ENCODE measurements at regions not wholly inside any gene's neighbourhood (a gene's known extent, or its start where the extent isn't known, plus 50 kb on each side); places are given as distances from the start of the nearest gene placed in this dataset.

DNA sequence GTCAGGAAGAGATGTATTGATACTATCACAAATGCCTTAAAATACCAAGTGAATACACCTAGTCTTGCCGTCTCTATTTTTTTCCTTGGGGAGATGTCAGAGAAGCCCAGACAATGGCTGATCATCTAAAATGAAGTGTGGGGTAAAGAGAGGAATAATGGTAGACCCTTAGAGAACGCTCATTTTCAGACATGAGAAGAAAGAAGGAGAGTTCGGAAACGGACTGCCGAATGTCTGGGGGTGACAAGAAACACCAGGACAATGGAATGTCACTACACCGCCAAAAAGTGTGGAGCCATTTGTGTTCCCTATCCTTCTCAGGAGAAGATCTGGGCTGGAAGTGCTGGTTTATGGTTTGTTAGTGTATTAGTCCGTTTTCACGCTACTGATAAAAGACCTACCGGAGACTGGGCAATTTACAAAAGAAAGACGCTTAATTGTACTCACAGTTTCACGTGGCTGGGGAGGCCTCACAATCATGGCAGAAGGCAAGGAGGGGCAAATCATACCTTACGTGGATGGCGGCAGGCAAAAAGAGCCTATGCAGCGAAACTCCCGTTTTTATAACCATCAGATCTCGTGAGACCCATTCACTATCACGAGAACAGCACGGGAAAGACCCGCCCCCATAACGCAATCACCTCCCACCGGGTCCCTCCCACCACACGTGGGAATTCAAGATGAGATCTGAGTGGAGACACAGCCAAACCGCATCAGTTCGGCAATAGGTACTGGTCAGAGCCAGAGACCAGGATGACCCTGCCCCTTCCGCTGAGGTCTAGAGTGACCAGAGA lies 743.7 kb downstream of the GALR1 start:
- H3K4me3 ChIP-seq (ENCODE audit: low read length): no peak overlapping the region
- H3K36me3 ChIP-seq (ENCODE audit: control insufficient read depth, insufficient read depth, low read length, severe bottlenecking): no peaks in the 10 kb centered on the region
- no peaks in the 10 kb centered on the region for H3K9me3 ChIP-seq (ENCODE audit: control insufficient read depth, low read length)
- no peaks in the 10 kb centered on the region for H3K27me3 ChIP-seq (replicated peaks; ENCODE audit: control insufficient read depth, insufficient read depth, low read length)
- no peak overlapping the region for H3K9ac ChIP-seq (ENCODE audit: low read length)
- no peak for DNase-seq (ENCODE audit: low read depth)
- no peaks in the 10 kb centered on the region for H3K4me1 ChIP-seq (ENCODE audit: control insufficient read depth, insufficient read depth, low read length)

DNA sequence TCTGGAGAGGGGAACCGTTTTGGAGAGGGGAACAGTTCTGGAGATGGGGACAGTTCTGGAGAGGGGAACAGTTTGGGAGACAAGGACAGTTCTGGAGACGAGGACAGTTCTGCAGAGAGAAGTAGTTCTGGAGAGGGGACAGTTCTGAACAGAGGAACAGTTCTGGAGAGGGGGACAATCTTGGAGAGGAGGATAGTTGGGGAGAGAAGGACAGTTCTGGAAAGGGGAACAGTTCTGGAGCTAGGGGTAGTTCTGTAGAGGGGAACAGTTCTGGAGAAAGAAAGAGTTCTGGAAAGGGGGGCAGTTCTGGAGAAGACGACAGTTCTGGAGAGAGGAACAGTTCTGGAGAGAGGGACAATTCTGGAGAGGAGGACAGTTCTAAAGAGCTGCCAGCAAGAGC lies 745.9 kb downstream of the GALR1 start:
- H3K4me1 ChIP-seq (ENCODE audit: control insufficient read depth, insufficient read depth, low read length): no peaks in the 10 kb centered on the region

DNA sequence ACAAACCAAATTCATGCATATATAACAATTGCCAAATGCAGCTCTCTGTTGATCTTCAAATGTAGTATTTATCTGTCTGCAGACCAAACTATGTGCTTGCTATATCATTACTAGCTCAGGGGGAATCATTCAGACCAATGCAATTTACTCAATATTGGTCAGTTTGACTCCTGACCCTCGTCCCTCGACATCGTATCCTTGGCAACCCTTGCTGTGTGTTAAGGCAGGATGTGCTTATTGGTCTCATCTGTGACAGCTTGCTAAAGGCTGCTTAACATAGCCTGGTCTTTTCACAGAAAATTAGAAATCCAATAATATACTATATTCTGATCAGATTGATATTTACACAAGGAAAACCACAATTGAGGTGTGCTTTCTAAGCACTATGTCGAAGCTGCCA lies 747.1 kb downstream of the GALR1 start:
- H3K36me3 ChIP-seq (ENCODE audit: control insufficient read depth, insufficient read depth, low read length, severe bottlenecking): no peaks in the 10 kb centered on the region
- no peak for DNase-seq (ENCODE audit: low read depth)
- no peaks in the 10 kb centered on the region for H3K4me1 ChIP-seq (ENCODE audit: control insufficient read depth, insufficient read depth, low read length)
- peaks cover 13% of the 10 kb centered on the region for H3K9me3 ChIP-seq (ENCODE audit: control insufficient read depth, low read length)
- no peaks in the 10 kb centered on the region for H3K27me3 ChIP-seq (replicated peaks; ENCODE audit: control insufficient read depth, insufficient read depth, low read length)
- H3K4me3 ChIP-seq (ENCODE audit: low read length): no peak overlapping the region
- no peak overlapping the region for H3K9ac ChIP-seq (ENCODE audit: low read length)

More for the DNA sequence above, 745.9 kb downstream of the GALR1 start:
- DNase-seq (ENCODE audit: low read depth): no peak
- Histone ChIP-seq H3K9me3 (ENCODE audit: control insufficient read depth, low read length) (peaks cover 5% of the 10 kb centered on the region), H3K36me3 (ENCODE audit: control insufficient read depth, insufficient read depth, low read length, severe bottlenecking) (no peaks in the 10 kb centered on the region), H3K9ac (ENCODE audit: low read length) (no peak overlapping the region), H3K4me3 (ENCODE audit: low read length) (no peak overlapping the region), H3K27me3 (replicated peaks; ENCODE audit: control insufficient read depth, insufficient read depth, low read length) (no peaks in the 10 kb centered on the region)

DNA sequence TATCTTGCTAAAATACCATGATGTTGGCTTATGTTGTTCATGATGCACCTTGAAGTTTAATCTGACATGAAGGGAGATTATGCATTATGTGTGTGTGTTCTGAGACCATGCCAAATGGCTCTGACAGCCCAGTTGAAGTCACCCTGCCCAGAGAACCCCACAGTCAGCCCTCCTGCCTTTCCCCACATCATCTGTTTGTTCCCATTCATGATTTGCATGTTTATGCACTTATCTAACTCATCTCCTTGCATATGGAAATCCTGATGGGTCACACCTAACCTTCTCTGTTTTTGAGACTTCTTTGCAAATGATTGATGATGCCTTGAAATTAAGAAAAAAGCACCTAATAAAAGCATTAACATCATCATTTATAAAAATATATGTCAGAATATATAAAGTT lies 752.2 kb downstream of the GALR1 start:
- Histone ChIP-seq H3K4me1 (ENCODE audit: control insufficient read depth, insufficient read depth, low read length) (no peaks in the 10 kb centered on the region), H3K27me3 (replicated peaks; ENCODE audit: control insufficient read depth, insufficient read depth, low read length) (no peaks in the 10 kb centered on the region), H3K9me3 (ENCODE audit: control insufficient read depth, low read length) (peaks cover 13% of the 10 kb centered on the region), H3K9ac (ENCODE audit: low read length) (no peak overlapping the region), H3K4me3 (ENCODE audit: low read length) (no peak overlapping the region), H3K36me3 (ENCODE audit: control insufficient read depth, insufficient read depth, low read length, severe bottlenecking) (no peaks in the 10 kb centered on the region)
- DNase-seq (ENCODE audit: low read depth): no peak

DNA sequence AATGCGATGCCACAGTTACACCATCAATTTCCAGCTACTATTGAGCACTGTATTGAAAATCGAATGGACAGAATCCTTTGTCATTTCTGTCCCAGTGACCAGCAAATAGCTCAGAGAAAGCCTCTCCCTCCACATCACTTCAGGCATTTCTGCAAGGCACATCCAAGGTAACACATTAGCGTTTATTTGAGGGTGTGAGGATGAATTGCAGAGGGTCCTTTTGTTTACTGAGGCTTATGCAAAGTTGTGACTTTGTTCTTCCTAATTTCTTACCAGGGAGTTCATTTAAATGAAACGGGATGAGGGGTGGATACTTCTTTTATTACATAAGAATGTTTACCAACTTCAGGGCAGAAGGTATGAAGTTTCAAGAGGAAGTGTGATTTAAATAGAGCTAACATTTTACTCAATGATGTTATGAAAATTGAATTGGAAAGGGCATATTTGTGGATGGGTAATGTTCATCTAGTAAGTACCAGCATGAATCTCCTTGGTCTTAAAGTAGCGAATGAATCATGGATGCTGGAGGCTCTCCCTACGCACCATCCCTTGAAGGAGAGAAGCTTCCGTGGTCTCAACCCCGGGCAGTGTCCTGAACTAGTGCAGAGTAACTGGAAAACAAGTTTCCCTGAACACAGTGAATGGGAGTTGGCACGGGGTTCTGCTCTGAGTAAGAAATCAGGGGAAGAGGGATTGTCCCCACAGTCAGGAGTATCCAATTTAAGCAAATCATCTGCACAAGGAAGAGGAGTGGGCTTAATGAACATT lies 756.5 kb downstream of the GALR1 start:
- Histone ChIP-seq H3K9me3 (ENCODE audit: control insufficient read depth, low read length) (peaks cover 4% of the 10 kb centered on the region), H3K36me3 (ENCODE audit: control insufficient read depth, insufficient read depth, low read length, severe bottlenecking) (no peaks in the 10 kb centered on the region), H3K9ac (ENCODE audit: low read length) (no peak overlapping the region), H3K4me1 (ENCODE audit: control insufficient read depth, insufficient read depth, low read length) (no peaks in the 10 kb centered on the region), H3K27me3 (replicated peaks; ENCODE audit: control insufficient read depth, insufficient read depth, low read length) (no peaks in the 10 kb centered on the region), H3K4me3 (ENCODE audit: low read length) (no peak overlapping the region)
- no peak for DNase-seq (ENCODE audit: low read depth)

DNA sequence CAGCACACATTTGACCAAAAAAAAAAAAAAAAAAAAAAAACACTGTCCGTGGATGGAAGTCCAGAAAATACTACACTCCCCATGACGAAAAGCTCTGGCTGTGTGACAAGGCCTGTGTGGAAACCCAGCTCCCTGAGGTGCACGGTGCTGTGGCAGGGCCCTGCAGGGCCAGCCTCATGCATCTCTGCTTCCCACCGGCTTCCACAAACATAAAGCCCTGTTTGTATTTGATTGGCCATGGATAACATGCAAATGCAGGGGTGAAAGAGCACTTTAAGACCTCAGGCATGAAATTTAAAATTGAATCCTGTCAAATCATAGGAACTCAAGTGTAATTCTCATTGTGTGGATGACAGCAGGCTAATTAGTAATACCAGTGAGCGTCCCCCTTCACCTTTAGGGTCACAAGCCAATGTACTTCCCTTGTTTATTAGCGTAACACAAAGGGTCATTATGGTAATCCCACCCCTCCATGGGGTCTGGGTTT lies 757.2 kb downstream of the GALR1 start:
- Histone ChIP-seq H3K4me1 (ENCODE audit: control insufficient read depth, insufficient read depth, low read length) (no peaks in the 10 kb centered on the region), H3K27me3 (replicated peaks; ENCODE audit: control insufficient read depth, insufficient read depth, low read length) (no peaks in the 10 kb centered on the region), H3K9me3 (ENCODE audit: control insufficient read depth, low read length) (no peaks in the 10 kb centered on the region), H3K4me3 (ENCODE audit: low read length) (no peak overlapping the region), H3K36me3 (ENCODE audit: control insufficient read depth, insufficient read depth, low read length, severe bottlenecking) (no peaks in the 10 kb centered on the region), H3K9ac (ENCODE audit: low read length) (no peak overlapping the region)
- DNase-seq (ENCODE audit: low read depth): no peak

DNA sequence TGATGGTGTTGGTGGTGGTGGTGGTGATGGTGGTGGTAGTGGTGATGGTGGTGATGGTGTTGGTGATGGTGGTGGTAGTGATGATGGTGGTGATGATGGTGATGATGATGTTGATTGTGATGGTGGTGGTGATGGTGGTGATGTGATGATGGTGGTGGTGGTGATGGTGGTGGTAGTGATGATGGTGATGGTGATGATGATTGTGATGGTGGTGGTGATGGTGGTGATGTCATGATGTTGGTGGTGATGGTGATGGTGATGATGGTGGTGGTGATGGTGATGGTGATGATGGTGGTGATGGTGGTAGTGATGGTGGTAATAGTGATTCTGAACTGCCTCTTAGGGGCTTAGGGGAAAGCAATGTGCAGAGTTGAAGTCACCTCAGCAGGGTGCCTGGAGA lies 760.7 kb downstream of the GALR1 start:
- H3K36me3 ChIP-seq (ENCODE audit: control insufficient read depth, insufficient read depth, low read length, severe bottlenecking): no peaks in the 10 kb centered on the region
- H3K4me1 ChIP-seq (ENCODE audit: control insufficient read depth, insufficient read depth, low read length): no peaks in the 10 kb centered on the region
- DNase-seq (ENCODE audit: low read depth): no peak
- H3K9ac ChIP-seq (ENCODE audit: low read length): no peak overlapping the region
- H3K9me3 ChIP-seq (ENCODE audit: control insufficient read depth, low read length): no peaks in the 10 kb centered on the region
- no peaks in the 10 kb centered on the region for H3K27me3 ChIP-seq (replicated peaks; ENCODE audit: control insufficient read depth, insufficient read depth, low read length)
- no peak overlapping the region for H3K4me3 ChIP-seq (ENCODE audit: low read length)

DNA sequence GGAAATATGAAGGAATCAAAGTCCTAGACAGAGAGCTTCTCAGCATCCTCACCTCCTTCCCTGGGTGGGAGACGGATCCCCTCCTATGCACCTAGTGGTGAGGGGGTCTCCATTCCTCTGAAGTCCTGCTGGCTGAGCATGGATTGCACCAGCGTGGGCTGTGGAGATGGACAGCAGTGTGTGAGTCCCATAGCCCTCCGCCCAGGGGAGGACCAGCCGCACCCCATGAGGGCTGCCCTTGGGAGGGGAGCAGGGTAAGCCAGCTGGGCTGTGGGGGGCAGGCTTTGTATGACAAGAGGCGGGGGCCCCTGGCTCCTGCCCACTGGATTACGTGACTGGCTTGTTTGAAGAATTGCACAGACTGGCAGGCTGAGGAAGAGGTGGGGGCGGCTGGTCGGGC lies 768.2 kb downstream of the GALR1 start:
- Histone ChIP-seq H3K9me3 (ENCODE audit: control insufficient read depth, low read length) (no peaks in the 10 kb centered on the region), H3K4me3 (ENCODE audit: low read length) (no peak overlapping the region)

DNA sequence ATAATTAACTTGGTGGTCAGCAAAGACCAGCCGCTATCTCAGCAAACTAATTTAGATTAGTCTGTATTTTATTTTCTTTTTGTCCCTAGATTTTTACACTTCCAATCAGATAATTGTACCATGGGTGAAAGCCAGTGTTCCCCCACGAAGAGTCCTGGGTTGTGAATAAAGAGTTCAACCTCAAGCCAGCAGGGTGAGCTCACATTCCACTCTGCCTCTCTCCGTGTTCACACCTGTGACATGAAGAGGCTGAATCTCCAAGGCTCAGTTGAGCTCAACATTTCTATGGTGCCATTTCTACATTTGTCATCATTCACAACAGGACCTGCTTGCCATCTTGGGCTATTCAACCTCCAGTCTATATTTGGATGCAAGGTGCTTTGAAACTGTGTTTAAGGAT lies 771.5 kb downstream of the GALR1 start:
- DNase-seq (ENCODE audit: low read depth): no peak
- Histone ChIP-seq H3K4me1 (ENCODE audit: control insufficient read depth, insufficient read depth, low read length) (no peaks in the 10 kb centered on the region), H3K36me3 (ENCODE audit: control insufficient read depth, insufficient read depth, low read length, severe bottlenecking) (no peaks in the 10 kb centered on the region), H3K9me3 (ENCODE audit: control insufficient read depth, low read length) (peaks cover 3% of the 10 kb centered on the region), H3K4me3 (ENCODE audit: low read length) (no peak overlapping the region), H3K27me3 (replicated peaks; ENCODE audit: control insufficient read depth, insufficient read depth, low read length) (no peaks in the 10 kb centered on the region), H3K9ac (ENCODE audit: low read length) (no peak overlapping the region)

More for the DNA sequence above, 768.2 kb downstream of the GALR1 start:
- no peaks in the 10 kb centered on the region for H3K36me3 ChIP-seq (ENCODE audit: control insufficient read depth, insufficient read depth, low read length, severe bottlenecking)
- DNase-seq (ENCODE audit: low read depth): no peak
- no peaks in the 10 kb centered on the region for H3K27me3 ChIP-seq (replicated peaks; ENCODE audit: control insufficient read depth, insufficient read depth, low read length)
- H3K9ac ChIP-seq (ENCODE audit: low read length): no peak overlapping the region
- no peaks in the 10 kb centered on the region for H3K4me1 ChIP-seq (ENCODE audit: control insufficient read depth, insufficient read depth, low read length)

DNA sequence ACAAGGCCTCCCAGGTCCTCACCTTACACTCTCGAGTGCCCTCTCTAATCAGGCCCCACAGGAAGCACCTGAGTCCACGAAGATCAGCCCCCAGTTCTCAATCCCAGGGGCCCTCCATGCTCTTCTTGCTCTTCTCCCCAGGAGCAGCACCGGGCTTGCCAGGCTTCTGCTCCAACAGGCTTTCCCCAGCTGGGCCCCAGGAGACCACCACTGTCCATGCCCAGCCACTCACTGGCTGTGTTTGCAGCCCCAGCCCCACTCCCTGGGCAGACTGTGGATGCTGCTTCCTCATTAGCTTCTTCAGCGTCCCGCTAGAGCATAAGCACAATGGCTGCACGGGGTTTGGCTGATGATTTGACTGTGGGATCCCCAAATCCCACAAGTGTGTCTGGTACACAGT lies 781.9 kb downstream of the GALR1 start:
- DNase-seq (ENCODE audit: low read depth): no peak
- Histone ChIP-seq H3K27me3 (replicated peaks; ENCODE audit: control insufficient read depth, insufficient read depth, low read length) (no peaks in the 10 kb centered on the region), H3K4me3 (ENCODE audit: low read length) (no peak overlapping the region), H3K9me3 (ENCODE audit: control insufficient read depth, low read length) (no peaks in the 10 kb centered on the region), H3K4me1 (ENCODE audit: control insufficient read depth, insufficient read depth, low read length) (no peaks in the 10 kb centered on the region), H3K9ac (ENCODE audit: low read length) (no peak overlapping the region), H3K36me3 (ENCODE audit: control insufficient read depth, insufficient read depth, low read length, severe bottlenecking) (no peaks in the 10 kb centered on the region)

DNA sequence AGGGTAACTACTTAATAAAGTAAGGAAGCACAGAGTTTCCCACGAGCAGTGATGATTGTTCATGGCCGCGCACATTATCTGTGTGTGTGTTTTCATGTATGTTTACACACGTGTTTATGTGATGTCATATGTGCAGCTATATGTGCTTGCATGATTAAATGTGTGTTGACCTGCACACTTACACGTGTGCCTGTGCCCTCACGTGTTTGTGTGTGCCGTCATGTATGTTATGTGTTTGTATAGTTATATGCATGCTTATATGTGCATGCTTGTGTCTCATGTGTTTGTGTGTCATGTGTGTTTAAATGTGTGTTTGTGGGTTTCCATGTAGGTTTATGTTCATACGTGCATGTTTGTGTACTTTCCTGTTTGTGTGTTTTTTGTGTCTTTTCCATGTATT lies 782.3 kb downstream of the GALR1 start:
- H3K4me1 ChIP-seq (ENCODE audit: control insufficient read depth, insufficient read depth, low read length): no peaks in the 10 kb centered on the region
- H3K9me3 ChIP-seq (ENCODE audit: control insufficient read depth, low read length): no peaks in the 10 kb centered on the region
- H3K9ac ChIP-seq (ENCODE audit: low read length): no peak overlapping the region
- DNase-seq (ENCODE audit: low read depth): no peak
- no peaks in the 10 kb centered on the region for H3K36me3 ChIP-seq (ENCODE audit: control insufficient read depth, insufficient read depth, low read length, severe bottlenecking)
- H3K27me3 ChIP-seq (replicated peaks; ENCODE audit: control insufficient read depth, insufficient read depth, low read length): no peaks in the 10 kb centered on the region
- no peak overlapping the region for H3K4me3 ChIP-seq (ENCODE audit: low read length)
